Fibroblast of skin of right biceps (primary cell): ENCODE measurements at regions not wholly inside any gene's neighbourhood (a gene's known extent, or its start where the extent isn't known, plus 50 kb on each side); places are given as distances from the start of the nearest gene placed in this dataset.
A peak's percentile ranks its signal among the peaks of the same experiment; 100 is the strongest.

Experiments
- DNase-seq: peaks from one replicate; pipeline ENCODE4 v3.0.0-alpha.2; 2013

DNA sequence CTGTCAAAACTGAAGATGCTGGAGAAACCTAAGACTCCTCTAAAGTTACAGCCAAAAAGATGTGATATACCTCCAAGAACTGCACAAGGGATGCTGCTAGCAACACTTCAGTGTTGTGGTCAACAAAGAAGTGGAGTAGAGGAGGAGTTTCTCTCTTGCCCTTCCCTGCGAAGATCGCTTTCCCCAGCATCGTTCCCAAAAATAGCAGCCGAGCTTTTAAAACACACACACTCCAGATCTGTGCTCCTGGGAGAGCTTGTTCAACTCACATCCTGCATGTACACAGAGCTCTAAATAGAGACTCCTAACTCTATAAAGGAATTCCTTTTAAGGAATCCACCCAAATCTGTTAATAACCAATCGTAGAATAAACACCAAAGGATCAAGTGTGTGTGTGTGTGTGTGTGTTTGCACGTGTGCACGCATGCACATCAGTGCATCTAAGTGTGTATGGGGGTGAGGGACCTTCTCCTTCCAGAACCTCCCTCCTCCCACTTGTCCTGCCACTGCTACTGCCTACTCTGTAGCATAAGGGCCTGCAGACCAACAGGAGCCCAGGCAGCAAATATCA, 58.5 kb downstream of the PSMG1 start:
- DNase-seq, result peak; percentile 58

DNA sequence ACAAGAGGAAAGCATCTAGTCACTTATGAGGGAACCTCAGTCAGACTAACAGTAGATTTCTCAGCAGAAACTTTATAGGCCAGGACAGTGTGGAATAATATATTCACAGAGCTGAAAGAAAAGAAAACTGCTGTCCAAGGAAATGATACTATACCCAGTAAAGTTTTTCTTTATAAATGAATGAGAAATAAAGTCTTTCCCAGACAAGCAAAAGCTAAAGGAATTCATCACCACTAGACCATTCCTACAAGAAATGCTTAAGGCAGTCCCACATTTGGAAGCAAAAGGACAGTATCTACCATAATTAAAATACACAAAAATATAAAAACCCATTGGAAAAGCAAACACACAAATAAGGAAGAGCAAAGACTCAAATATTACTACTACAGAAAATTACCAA, 59.9 kb downstream of the PSMG1 start:
- DNase-seq, result no peak

DNA sequence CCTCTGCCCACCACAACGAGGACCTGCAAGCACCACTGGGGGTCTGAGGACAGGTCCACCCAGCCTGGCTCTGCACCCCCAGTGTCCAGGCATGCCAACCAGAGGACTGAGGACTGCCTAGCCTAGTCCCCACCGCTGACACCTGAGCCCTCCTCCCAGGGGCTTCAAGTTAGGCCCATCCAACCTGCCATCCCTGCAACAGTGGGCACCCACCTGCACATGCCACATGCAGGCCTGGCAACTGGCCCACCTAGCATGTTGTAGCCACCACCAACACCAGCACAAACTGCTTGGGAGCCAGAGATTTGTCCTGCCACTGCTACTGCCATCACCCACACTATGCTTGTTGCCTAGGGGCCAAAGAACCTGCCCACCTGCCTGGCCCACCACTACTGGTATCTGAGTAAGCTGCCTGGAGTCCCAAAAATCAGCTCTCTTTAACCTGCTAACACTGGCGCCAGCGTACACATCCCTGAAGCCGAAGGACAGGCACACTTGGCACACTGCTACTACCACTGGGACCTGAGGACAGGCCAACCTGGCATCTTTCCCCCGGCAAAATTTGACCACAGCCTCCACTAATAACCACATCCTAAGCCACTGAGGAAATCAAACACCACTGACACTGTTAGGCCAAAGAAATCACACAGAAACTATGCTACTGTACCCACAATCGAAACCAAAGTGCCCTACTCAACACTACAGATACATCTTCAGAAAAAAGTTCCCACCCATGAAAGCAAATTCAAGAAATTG, 61.5 kb downstream of the PSMG1 start:
- no peak for DNase-seq

DNA sequence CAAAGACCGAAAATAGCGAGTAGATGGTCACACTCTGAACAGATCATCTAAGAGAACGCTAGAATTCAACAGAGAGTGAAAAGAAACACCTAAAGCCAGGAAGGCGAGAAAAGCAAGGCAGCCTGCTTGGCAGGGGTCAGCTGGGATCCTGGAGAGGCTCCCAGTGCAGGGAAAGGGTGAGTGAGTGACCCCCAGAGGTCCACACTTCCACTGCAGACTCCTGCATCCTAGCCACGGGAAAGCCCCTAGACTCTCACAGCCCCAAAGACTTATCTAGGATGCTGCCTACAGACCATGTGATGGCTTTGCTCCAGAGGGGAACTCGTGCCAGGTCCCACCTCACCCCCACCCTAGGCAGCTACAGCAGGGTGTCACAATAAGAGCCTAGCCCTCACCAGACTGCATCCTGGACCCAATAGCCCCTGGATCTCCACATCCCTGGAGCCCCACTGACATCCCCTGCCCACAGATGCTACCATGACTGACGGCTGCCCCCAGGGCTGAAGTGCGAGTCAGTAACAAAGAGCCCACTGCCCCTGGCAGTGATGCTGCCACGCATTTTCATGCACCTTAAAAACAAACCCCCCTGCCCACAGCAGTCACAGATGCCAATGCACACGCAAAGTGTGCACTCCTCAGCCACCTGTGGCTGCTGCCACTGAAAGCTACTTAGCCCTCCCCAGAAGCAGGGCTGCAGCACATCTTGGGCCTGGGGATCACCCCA, 62.2 kb downstream of the PSMG1 start:
- no peak for DNase-seq

DNA sequence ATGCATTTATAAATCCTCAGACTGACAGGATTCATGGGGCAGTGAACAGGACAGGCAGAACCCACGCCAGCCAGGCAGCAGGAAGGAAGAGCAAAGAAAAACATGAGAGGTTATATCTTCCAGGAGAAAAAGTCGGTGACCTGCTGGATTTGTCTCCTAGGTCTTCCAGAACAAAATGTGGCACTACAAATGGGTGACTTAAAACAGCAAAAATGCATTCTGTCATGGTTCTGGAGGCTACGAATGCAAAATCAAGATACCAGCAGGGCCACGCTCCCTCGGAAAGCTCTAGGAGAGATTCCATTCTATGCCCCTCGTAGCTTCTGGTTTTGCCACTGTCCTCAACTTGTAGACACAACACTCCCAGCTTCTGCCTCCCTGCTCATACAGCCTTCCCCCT, 63.4 kb downstream of the PSMG1 start:
- DNase-seq, result no peak

DNA sequence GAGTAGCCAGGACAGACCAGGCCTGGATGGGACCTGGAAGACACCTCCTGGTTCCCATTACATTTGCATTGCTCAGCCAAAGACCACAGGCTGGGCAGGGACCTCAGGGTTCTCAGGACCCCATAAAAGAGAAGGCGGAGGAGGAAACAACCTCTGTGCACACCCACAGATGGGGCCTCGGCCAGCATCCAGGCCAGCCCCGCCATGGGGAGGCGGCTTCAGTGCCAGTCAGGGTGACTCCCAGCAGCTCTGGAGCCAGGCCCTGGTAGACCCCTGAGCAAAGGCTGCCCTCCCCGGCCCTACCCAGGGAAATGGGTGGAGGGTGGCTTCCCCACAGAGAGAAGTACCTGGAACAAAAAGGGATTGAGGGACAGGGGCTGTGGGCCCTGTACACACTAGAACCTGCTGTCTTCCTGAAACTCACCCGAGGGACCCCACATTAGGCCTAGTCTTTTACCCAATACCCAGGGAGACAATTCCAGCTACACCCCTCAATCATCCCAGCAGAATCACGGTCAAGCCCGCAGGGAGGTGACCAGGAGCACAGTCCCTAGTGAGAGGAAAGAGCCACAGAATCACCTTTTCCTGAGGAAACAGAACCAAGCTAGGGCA, 64.5 kb downstream of the PSMG1 start:
- DNase-seq, result no peak

DNA sequence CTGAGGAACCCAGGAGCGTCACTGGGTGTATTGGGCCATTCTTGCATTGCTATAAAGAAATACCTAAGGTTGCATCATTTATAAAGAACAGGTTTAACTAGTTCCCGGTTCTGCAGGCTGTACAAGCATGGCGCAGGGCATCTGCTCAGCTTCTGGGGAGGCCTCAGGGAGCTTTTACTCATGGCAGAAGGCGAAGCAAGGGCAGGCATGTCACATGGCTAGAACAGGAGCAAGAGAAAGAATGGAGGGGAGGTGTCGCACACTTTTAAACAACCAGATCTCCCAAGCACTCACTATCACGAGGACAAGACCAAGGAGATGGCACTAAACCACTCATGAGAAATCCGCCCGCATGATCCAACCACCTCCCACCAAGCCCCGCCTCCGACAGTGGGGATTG, 65.2 kb downstream of the PSMG1 start:
- no peak for DNase-seq

DNA sequence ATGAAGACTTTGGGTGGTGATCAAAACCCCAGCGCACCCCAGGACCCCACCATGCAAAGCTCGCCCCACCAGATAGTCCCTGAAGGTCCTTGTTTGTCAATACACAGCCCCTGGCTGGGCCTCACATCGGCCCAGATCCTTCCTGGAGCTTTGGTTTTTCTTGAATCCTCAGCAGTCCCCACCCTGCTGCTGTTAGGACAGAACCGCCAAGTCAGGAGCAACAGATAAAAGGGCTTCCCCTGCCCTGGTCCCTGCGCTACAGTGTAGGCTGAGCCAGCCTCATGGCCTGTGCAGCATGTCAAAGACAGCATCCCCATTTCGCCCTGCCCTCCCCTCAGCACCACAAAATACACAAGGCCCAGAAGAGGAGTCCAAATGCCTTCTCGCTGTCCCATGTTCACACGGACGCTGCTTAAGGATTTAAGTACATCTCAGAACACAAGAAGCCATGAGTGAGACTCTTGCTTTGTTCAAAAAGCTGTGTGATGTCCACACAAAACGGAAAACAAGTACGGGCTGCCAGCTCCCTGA, 65.7 kb downstream of the PSMG1 start:
- DNase-seq, result no peak

DNA sequence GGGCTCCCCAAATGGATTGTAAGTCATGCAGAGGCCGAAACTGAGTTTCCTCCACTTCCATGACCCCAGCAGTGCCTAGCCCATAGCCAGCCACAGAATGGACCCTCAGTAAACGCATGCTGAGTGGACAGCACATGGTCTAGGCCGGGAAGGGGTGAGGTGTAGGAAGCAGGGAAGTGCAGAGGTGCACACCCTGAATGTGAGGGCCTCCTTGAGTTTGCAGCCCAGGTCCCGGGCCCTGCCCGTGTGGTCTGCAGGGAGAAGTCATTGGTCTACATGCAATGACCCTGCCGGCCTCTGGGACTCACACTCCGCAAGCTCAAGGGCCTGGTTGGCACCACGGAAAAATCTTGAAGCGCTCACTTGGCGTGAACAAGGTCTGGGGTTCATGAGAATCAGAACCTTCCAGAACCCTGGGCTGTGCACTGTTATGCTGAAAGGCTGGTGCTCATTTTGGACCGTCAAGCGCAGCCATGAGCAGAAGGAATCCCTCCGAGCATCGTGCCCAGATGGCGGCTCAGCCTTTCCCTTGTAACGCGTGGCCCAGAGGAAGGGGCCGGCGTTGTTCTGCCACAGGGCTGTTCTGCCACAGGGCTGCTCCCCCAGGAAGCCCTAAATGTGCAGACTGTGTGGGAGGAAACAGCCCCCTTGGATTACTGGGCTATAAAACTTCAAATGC, 66.4 kb downstream of the PSMG1 start:
- no peak for DNase-seq

DNA sequence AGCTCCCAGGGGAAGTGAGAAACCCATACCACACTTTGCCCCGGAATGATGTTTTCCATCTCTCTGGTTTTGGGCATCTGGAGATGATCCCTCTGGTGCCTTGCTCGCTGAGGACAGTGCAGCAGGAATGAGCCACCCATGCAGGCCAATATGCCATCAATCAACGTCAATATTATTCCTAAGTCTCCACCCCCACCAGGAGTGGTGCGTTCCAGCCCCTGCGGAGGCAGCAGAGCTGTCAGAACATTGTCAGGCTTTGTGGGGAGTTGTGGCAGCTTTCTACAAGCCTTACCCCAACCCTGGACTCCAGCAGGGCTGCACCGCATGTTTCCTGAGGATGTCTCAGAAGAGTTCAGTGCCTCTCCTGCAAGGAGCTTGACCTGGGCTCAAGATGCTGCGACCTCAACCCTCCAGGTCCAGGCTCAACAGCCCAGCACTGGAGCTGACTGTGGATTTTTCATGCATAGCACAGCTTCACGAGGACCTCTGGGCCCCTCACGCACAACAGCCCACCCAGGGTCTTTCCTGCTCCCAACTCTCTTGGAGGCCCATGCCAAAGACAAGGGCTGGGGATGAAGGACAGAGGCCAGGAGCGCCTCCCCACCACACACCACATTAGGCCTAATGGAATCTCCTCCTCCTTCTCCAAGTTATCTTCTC, 67.5 kb downstream of the PSMG1 start:
- DNase-seq, result peak; percentile 84

DNA sequence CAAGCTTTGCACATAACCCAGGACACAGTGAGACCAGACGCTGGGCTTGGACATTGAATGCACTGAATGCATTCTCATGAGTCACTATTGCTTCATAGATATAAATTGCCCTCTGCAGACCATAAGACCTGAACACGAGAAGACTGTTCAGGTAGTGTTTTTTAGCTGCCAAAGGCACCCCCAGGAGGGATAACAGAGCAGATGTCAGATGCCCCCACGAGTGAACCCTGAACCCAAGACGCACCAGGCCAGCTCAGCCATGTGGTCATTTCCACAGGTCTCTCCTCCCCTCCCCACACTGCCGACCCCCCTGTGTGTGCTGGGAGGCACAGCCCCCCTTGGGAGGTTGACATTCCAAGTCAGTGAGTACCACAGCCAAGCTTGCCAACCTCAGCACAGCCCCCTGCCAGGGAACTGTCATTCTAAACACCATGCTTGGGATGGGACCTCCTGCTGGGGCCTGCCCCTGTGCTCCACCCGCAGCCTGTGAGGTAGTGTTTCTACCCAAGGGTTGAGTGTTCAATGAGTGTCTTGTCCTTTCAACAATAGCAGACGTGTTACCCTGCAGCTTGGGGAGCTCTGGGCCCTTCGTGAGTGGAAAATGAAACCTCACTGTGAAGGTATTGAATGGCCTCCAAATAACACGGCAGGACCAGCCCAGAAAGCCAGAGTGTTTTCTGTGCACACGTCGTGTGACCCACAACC, 68.2 kb downstream of the PSMG1 start:
- DNase-seq, result peak; percentile 91

DNA sequence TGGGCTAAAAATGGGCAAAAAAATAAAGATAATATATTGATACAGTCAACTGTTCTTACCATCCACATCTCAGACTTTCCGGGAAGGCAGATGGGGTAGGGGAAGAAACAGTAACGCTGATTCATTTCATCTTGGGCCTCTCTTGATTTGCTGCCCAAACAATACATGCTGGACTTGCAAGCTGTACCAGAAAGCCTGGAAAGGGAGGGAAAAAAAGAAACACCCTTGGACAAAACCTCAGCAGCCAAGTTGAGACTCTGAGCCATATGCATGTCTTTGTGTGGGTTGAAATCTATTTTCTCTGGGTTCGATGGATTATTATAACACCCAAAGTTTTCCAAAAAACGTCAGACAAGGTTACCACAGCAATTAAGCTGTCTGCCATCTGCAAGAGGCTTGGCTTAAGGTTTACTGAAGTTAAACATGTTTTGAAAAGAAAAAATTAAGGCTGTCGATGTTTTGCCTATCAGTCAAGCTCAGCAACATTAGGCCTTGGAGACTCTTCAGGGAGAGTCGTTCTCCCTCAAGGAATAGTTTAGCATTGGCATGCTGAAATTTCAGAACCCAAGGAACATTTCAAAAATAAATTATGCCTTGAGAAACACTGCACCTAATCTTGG, 71.2 kb downstream of the PSMG1 start:
- peak; percentile 29 for DNase-seq

DNA sequence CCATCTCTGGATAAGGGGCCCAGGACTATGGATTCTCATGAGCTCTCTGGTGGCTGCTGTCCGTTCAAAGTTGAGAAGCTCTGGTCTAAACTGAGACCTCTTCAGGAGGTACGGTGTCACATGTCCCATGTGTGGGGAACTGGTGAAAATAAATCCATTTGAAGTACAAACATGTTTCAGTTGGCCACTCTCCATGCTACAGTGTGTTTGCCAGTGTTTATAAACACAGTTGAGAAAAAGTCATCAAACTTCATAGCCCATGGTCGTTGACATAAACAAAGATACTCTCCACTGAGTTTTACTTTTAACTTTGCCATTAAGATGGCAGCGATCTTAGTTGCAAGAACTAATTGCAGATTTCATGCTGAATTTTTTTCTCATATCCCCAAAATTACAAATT, 72.8 kb downstream of the PSMG1 start:
- no peak for DNase-seq

DNA sequence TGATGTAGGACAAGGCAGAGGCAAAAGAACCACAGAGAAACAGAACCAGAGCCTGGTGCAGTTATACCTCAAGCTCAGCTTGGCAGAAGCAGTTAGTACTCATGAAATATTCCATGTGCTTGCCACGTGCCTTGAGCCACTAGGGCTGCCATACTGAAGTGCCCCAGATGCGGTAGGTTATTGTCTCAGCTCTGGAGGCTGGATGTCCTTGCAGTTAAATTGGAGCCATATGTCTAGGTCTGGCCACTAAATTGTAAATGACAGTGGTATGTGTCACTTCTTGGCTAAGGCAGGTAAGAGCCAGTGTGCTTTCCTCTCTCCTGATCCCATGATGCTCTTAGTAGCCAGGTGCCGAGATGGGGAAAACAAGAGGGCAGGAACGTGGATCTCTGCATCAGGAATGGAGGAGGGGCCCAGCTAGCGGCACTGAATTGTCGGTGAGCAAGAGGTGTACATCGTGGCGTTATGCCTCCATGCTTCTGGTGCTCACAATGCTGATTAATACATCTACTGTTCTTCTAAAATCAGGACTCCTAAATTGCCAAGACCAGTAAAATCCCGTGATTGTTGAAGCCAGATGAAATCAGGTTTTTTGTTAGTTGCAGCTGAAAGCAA, 73.5 kb downstream of the PSMG1 start:
- no peak for DNase-seq

DNA sequence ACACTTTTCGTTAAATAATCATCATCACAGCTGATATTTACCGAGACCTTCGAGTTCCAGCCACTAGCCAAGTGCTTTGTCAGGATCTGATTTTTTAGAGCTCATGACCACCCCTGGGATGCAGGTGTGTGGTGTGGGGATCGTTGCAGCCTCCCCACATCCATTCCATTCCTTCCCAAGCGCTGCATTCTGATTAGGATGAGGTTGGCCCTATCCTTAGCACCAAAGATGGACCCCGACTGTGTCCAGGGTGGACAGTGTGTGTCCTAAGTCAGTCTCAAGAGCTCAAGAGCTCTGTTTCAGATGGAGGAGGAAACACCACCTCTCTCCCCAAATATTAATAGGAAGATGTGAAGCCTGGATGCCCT, 74.1 kb downstream of the PSMG1 start:
- DNase-seq, result no peak

DNA sequence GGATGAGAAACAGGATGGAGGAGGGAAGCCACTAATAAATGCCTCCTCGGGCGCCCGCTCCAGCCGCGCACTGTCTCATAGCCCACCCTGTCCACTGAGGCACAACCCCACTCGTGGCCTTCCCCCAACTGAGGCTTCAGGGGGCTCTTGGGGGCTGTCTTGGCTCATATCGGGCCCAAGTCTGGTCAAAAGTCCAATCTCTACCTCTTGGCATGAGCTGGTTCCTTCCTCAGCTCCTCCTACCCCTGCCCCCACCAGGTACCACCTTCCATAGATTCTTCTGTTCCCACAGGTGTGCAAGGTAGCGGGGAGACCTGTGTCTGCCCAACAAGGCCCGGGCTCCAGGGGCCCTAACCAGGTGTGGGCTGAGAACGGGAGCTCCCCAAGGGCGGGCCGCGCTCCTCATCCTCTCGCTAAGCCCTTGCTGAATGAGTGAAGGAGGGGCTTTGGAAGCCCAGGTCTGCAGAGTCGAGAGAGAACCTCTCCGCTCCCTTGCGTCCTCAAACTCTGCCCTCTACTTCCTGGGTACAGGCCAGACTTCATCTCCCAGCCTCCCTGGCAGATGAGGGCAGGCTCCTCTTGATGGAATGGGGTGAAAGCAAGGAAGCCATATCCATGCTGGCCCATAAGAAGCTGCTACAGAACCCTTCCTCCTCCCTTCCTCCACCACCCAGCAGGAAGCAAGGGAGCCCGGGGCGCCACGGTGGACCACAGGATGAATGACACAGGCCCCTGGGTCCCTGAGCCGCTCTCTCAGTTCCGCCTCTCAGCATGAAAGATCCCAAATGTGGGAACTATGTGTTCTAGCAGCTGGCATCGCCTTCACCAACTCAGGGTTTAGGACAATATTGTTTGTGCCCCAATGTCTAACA, 74.7 kb downstream of the PSMG1 start:
- no peak for DNase-seq

DNA sequence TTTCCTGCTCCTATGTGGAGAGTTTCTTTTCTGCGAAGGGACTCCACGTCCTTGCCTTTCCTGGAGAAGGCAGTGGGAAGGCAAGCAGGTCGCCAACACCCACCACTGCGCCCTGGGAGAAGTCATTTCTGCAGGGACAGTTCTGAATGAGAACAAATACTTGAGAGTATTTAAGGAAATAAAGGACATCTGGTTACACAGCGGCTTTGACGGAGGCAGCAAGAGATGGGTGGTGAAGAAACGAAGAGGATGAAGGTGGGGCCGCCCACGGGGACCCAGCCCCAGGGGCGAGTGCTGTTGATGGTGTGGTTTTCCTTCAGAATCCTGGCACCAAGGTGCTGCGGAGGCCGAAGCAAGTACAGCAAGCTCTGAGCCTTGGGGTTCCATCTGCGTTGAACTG, 75.5 kb downstream of the PSMG1 start:
- DNase-seq, result no peak

DNA sequence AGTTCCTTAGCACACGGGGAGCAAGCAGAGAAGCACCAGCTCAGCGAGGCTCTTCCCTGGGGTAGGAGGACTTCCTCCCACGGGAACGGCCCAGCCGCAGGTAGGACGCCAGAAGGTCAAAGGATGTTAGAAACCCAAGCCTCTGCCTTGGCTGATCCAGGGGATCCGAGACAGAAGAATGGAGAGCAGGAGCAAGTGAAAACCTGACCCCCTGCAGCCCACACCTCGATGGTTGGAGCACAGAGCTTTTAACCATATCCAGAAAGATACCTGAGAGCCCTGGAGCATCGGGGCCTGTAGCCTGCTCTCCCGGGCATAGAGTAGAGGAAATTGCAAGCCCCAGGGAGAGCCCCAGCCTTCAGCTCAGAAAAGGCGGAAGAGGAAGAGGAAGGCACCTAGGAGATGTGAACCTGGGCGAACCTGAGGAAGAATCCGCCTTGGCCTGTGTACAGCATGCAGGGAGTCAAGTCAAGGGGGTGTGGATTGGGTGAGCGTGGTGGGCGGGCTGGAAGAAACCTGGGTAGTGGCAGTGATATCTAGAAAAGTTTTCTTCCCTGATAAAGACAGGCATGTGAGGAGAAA, 76.3 kb downstream of the PSMG1 start:
- no peak for DNase-seq

DNA sequence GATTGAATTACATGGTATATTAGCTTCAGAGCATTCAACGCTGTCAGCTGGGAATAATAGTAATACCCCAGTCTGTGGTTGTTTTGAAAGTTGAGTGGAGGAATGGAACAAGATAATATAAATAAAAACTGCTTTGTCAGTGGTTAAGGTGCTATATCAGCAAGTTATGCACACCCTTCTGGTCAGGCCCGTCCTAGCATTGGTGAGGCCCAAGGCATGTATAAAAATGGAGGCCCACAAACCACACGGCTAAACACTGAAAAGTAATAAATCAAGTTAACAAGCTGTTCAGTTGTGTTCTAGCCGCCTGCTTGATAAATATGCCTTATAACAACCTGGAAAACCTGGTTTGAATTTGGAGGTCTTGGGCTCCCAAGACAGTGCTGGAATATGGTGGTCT, 77.4 kb downstream of the PSMG1 start:
- no peak for DNase-seq
